ENCODE measurements at regions not wholly inside any gene's neighbourhood (a gene's known extent, or its start where the extent isn't known, plus 50 kb on each side); places are given as distances from the start of the nearest gene placed in this dataset.

DNA sequence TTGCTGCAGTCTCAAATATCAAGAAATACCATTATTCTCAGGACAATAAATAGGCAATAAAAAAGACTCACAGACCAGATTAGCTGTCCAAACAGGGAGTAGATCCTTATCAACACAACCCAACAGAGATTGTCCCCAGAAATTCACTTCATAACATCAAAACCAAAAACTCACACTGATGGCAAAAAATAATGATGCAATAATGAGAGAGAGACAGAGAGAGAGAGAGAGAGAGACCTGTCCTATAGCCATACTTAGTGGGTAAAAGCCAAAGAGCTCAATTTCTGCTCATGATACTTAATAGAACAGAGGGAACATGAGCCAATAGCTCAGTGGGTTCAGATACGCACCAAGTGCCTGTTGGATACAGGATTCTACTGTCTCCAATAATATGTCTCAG lies 244.5 kb downstream of the FAM72C start:
- Histone ChIP-seq H3K4me2 (ENCODE audit: low read length) (no peak overlapping the region), H3K9ac (ENCODE audit: low read length) (no peak overlapping the region), H3K9me3 (ENCODE audit: low read length) (no peaks in the 10 kb centered on the region), H3K27ac (ENCODE audit: low read length) (no peak overlapping the region), H3K27me3 (ENCODE audit: insufficient read depth, low read depth, low read length) (no peaks in the 10 kb centered on the region), H3K9me2 (ENCODE audit: insufficient read depth, low read length) (no peaks in the 10 kb centered on the region), H2AFZ (ENCODE audit: low read depth, low read length) (no peak overlapping the region), H3K4me3 (ENCODE audit: low read length) (no peak overlapping the region), H3K36me3 (ENCODE audit: insufficient read depth, low read length) (no peaks in the 10 kb centered on the region), H3F3A (ENCODE audit: insufficient read depth, low read length, poor library complexity, severe bottlenecking) (no peaks in the 10 kb centered on the region), H3K79me2 (replicated peaks; ENCODE audit: insufficient read depth, low read length) (no peaks in the 10 kb centered on the region), H4K20me1 (ENCODE audit: insufficient read depth) (no peaks in the 10 kb centered on the region)
- TF ChIP-seq, protein P1, sequence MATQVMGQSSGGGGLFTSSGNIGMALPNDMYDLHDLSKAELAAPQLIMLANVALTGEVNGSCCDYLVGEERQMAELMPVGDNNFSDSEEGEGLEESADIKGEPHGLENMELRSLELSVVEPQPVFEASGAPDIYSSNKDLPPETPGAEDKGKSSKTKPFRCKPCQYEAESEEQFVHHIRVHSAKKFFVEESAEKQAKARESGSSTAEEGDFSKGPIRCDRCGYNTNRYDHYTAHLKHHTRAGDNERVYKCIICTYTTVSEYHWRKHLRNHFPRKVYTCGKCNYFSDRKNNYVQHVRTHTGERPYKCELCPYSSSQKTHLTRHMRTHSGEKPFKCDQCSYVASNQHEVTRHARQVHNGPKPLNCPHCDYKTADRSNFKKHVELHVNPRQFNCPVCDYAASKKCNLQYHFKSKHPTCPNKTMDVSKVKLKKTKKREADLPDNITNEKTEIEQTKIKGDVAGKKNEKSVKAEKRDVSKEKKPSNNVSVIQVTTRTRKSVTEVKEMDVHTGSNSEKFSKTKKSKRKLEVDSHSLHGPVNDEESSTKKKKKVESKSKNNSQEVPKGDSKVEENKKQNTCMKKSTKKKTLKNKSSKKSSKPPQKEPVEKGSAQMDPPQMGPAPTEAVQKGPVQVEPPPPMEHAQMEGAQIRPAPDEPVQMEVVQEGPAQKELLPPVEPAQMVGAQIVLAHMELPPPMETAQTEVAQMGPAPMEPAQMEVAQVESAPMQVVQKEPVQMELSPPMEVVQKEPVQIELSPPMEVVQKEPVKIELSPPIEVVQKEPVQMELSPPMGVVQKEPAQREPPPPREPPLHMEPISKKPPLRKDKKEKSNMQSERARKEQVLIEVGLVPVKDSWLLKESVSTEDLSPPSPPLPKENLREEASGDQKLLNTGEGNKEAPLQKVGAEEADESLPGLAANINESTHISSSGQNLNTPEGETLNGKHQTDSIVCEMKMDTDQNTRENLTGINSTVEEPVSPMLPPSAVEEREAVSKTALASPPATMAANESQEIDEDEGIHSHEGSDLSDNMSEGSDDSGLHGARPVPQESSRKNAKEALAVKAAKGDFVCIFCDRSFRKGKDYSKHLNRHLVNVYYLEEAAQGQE (IDR thresholded peaks at IDR 0.05; ENCODE audit: borderline replicate concordance): no peak
- TF ChIP-seq TAF1 (IDR thresholded peaks at IDR 0.05; ENCODE audit: low read depth) (no peak), POLR2AphosphoS5 (IDR thresholded peaks at IDR 0.05) (no peak), SMC3 (conservative IDR thresholded peaks at IDR 0.05; ENCODE audit: poor library complexity) (no peak), MXI1 (conservative IDR thresholded peaks at IDR 0.05; ENCODE audit: poor library complexity, severe bottlenecking) (no peak), EZH2 (IDR thresholded peaks at IDR 0.05; ENCODE audit: borderline replicate concordance, insufficient read depth, low read length, poor library complexity, severe bottlenecking) (no peak), RAD21 (conservative IDR thresholded peaks at IDR 0.05) (no peak), EP300 (conservative IDR thresholded peaks at IDR 0.05; ENCODE audit: poor library complexity, severe bottlenecking) (no peak)
- TF ChIP-seq, protein P2, sequence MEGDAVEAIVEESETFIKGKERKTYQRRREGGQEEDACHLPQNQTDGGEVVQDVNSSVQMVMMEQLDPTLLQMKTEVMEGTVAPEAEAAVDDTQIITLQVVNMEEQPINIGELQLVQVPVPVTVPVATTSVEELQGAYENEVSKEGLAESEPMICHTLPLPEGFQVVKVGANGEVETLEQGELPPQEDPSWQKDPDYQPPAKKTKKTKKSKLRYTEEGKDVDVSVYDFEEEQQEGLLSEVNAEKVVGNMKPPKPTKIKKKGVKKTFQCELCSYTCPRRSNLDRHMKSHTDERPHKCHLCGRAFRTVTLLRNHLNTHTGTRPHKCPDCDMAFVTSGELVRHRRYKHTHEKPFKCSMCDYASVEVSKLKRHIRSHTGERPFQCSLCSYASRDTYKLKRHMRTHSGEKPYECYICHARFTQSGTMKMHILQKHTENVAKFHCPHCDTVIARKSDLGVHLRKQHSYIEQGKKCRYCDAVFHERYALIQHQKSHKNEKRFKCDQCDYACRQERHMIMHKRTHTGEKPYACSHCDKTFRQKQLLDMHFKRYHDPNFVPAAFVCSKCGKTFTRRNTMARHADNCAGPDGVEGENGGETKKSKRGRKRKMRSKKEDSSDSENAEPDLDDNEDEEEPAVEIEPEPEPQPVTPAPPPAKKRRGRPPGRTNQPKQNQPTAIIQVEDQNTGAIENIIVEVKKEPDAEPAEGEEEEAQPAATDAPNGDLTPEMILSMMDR (IDR thresholded peaks at IDR 0.05; ENCODE audit: poor library complexity, severe bottlenecking): no peak

DNA sequence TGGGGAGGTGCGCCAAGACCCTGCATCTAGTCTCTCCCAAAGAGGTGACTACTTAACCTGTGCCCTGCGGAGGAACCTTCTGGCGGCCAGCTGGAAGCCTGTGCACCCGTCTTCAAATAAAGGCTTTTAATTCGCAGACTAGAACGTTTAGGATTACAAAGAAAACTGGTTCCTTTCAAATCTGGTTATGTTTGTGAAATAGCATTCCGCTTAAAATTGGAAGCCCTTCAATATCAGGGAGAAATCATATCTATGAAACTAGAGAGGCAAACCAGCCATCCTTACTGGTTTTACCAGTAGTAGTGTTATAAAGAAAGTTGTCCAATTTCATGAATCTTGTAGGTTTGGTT lies 250.8 kb downstream of the FAM72C start:
- TF ChIP-seq RAD21 (conservative IDR thresholded peaks at IDR 0.05): no peak
- TF ChIP-seq, protein P1 (IDR thresholded peaks at IDR 0.05; ENCODE audit: borderline replicate concordance): no peak
- no peak for TF ChIP-seq TAF1 (IDR thresholded peaks at IDR 0.05; ENCODE audit: low read depth)
- no peak for TF ChIP-seq EP300 (conservative IDR thresholded peaks at IDR 0.05; ENCODE audit: poor library complexity, severe bottlenecking)
- TF ChIP-seq, protein P2 (IDR thresholded peaks at IDR 0.05; ENCODE audit: poor library complexity, severe bottlenecking): no peak
- TF ChIP-seq MXI1 (conservative IDR thresholded peaks at IDR 0.05; ENCODE audit: poor library complexity, severe bottlenecking): no peak
- no peak for TF ChIP-seq EZH2 (IDR thresholded peaks at IDR 0.05; ENCODE audit: borderline replicate concordance, insufficient read depth, low read length, poor library complexity, severe bottlenecking)
- no peak for TF ChIP-seq POLR2AphosphoS5 (IDR thresholded peaks at IDR 0.05)
- TF ChIP-seq SMC3 (conservative IDR thresholded peaks at IDR 0.05; ENCODE audit: poor library complexity): no peak
- H3F3A ChIP-seq (ENCODE audit: insufficient read depth, low read length, poor library complexity, severe bottlenecking): no peaks in the 10 kb centered on the region
- no peak overlapping the region for H3K4me3 ChIP-seq (ENCODE audit: low read length)
- no peak overlapping the region for H3K9ac ChIP-seq (ENCODE audit: low read length)
- H2AFZ ChIP-seq (ENCODE audit: low read depth, low read length): no peak overlapping the region
- no peaks in the 10 kb centered on the region for H3K9me3 ChIP-seq (ENCODE audit: low read length)
- no peaks in the 10 kb centered on the region for H3K9me2 ChIP-seq (ENCODE audit: insufficient read depth, low read length)
- H3K27me3 ChIP-seq (ENCODE audit: insufficient read depth, low read depth, low read length): no peaks in the 10 kb centered on the region
- H3K27ac ChIP-seq (ENCODE audit: low read length): no peak overlapping the region
- H4K20me1 ChIP-seq (ENCODE audit: insufficient read depth): no peaks in the 10 kb centered on the region
- H3K4me2 ChIP-seq (ENCODE audit: low read length): no peak overlapping the region
- H3K79me2 ChIP-seq (replicated peaks; ENCODE audit: insufficient read depth, low read length): no peaks in the 10 kb centered on the region
- no peaks in the 10 kb centered on the region for H3K36me3 ChIP-seq (ENCODE audit: insufficient read depth, low read length)

Data from neural cell (in vitro differentiated cells).